Activated naive CD8-positive, alpha-beta T cell treated with anti-CD3 and anti-CD28 coated beads, Interleukin-2, amount 10 ng/mL, durations not matched to agents 7 days and 5 days (primary cell): ENCODE measurements at regions not wholly inside any gene's neighbourhood (a gene's known extent, or its start where the extent isn't known, plus 50 kb on each side); places are given as distances from the start of the nearest gene placed in this dataset.
A peak's percentile ranks its signal among the peaks of the same experiment; 100 is the strongest.

Source experiments
- ATAC-seq: fragments of 150-1000 bp; cut with Tn5 transposase; one replicate; pipeline ENCODE4 v1.10.0; 2021; ENCODE audit warnings: low read depth, moderate library complexity
- POLR2A ChIA-PET: fragments of 350-600 bp; sonication (Branson Sonifier 250); formaldehyde crosslinking; loops from one replicate; lab custom pipeline; 2021; ENCODE audit warnings: antibody characterized with exemption; lab: Charles Lee
- DNase-seq: peaks from one replicate; pipeline ENCODE4 v3.0.0; 2021
- H3K27ac Mint-ChIP-seq: one replicate; pipeline ENCODE4 v1.8.0; 2022; ENCODE audit warnings: mild to moderate bottlenecking, mixed read lengths
- H3K27me3 Mint-ChIP-seq: one replicate; pipeline ENCODE4 v1.8.0; 2022; ENCODE audit warnings: mild to moderate bottlenecking, moderate library complexity, mixed read lengths
- H3K36me3 Mint-ChIP-seq: one replicate; pipeline ENCODE4 v1.8.0; 2021; ENCODE audit warnings: mild to moderate bottlenecking, mixed read lengths
- H3K4me1 Mint-ChIP-seq: one replicate; pipeline ENCODE4 v1.8.0; 2021; ENCODE audit warnings: mixed read lengths
- H3K4me3 Mint-ChIP-seq: one replicate; pipeline ENCODE4 v1.8.0; 2022; ENCODE audit warnings: mild to moderate bottlenecking, moderate library complexity, mixed read lengths
- H3K9me3 Mint-ChIP-seq: one replicate; pipeline ENCODE4 v1.8.0; 2021; ENCODE audit warnings: mixed read lengths

GRCh38 chr10:116792817-116793216, 50.5 kb upstream of the HSPA12A start:
- no peak for DNase-seq
- Mint-ChIP-seq H3K36me3 (no peaks in the 10 kb centered on the region), H3K27me3 (peaks cover 9% of the 10 kb centered on the region), H3K4me3 (no peak overlapping the region), H3K9me3 (no peaks in the 10 kb centered on the region), H3K4me1 (peaks cover 7% of the 10 kb centered on the region), H3K27ac (no peak overlapping the region)
- POLR2A ChIA-PET, result no interaction called here
- ATAC-seq, result no peak

DNA sequence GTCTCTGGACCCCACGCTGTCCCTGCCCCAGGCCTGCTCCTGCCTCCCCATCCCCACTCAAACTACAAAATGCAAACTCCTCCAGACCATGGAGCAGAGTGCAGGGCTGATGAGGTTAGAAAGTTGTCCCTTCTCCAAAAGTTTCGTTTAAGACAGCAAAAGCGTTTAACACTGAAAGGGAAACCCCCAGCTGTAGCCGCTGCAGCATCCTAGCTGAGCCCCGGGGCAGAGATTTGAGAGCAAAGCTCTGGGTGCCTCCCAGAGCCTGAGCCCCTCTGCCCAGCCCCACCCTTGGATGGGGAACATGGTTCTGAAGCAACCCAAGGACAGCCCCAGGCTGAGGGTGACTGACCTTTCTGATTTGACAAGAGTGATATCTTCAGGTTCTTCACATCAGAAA, 52.8 kb upstream of the ENO4 start:
- Mint-ChIP-seq H3K36me3 (no peaks in the 10 kb centered on the region), H3K4me1 (peaks cover 4% of the 10 kb centered on the region), H3K4me3 (no peak overlapping the region), H3K27me3 (peaks cover 7% of the 10 kb centered on the region), H3K27ac (no peak overlapping the region), H3K9me3 (no peaks in the 10 kb centered on the region)
- POLR2A ChIA-PET, result interaction anchor here (1.4 kb wide), 1 partner anchor 379 kb away, joined by 4 read pairs; no protein-coding TSS in a partner anchor
- ATAC-seq, result no peak
- no peak for DNase-seq

DNA sequence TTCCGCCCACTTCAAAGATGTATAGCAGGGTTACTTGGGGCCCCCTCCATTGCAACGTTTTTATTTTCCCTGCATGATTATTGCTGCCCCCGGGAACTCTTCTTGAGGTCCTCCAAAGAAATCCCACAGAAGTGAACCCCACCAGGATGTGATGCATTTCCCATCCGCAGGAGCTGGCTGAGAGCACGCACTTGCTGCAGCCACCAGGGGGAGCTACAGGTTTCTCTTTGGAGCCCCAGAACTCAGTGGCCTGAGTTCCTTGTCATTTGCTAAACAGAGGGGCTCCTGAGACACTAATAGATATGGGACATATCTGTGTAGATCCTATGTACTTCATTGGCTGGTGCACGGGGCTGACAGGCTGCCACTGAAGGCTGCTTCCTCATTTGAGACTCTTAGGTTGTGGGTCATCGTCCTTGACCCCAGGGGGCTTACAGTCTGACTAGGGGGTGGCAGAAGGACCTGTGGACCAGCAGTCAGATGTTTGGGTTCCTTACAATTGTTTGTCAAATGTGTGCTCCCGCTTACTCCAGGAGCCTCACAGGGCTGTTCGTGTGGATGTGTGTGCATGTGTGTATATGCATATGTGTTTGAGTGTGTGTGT, 52.3 kb upstream of the ENO4 start:
- no peaks in the 10 kb centered on the region for H3K36me3 Mint-ChIP-seq
- H3K27me3 Mint-ChIP-seq, result peaks cover 3% of the 10 kb centered on the region
- H3K4me1 Mint-ChIP-seq, result peaks cover 4% of the 10 kb centered on the region
- ATAC-seq, result peak; percentile 85
- H3K27ac Mint-ChIP-seq, result no peak overlapping the region
- POLR2A ChIA-PET, result interaction anchor here (0.6 to 1.4 kb wide), 2 partner anchors 168 to 378 kb away, joined by 4 to 6 read pairs; no protein-coding TSS in a partner anchor
- no peaks in the 10 kb centered on the region for H3K9me3 Mint-ChIP-seq
- peak; percentile 65 for DNase-seq
- H3K4me3 Mint-ChIP-seq, result no peak overlapping the region

- H3K27me3 Mint-ChIP-seq, result peaks cover 2% of the 10 kb centered on the region
- POLR2A ChIA-PET, result no interaction called here
- peaks cover 4% of the 10 kb centered on the region for H3K4me1 Mint-ChIP-seq
- no peaks in the 10 kb centered on the region for H3K9me3 Mint-ChIP-seq
- no peaks in the 10 kb centered on the region for H3K36me3 Mint-ChIP-seq
- no peak for DNase-seq
- H3K4me3 Mint-ChIP-seq, result no peak overlapping the region
- no peak overlapping the region for H3K27ac Mint-ChIP-seq
- no peak for ATAC-seq
Measured at GRCh38 chr10:116798859-116799258, 50.4 kb upstream of the ENO4 start.
